ENCODE measurements at regions not wholly inside any gene's neighbourhood (a gene's known extent, or its start where the extent isn't known, plus 50 kb on each side); places are given as distances from the start of the nearest gene placed in this dataset.
"Not testable (repeated sequence)": the region's sequence is repeated elsewhere in the genome, so short reads cannot be mapped to it uniquely, and the experiment has no call there.

- no peak for DNase-seq (ENCODE audit: low read depth in 4 of 4, low spot score in 3 of 4)
Measured at GRCh38 chr6:63440057-63440456, 120.3 kb upstream of the LGSN start.

- DNase-seq (ENCODE audit: low read depth in 4 of 4, low spot score in 3 of 4) = no peak
Measured at GRCh38 chr6:63440594-63440993, 120.8 kb upstream of the LGSN start.

GRCh38 chr6:63441266-63441956 is 121.6 kb upstream of the LGSN start:
- no peak for DNase-seq (ENCODE audit: low read depth in 4 of 4, low spot score in 3 of 4)

GRCh38 chr6:63442870-63443269 is 123.1 kb upstream of the LGSN start:
- no peak for DNase-seq (ENCODE audit: low read depth in 4 of 4, low spot score in 3 of 4)

- no peak for DNase-seq (ENCODE audit: low read depth in 4 of 4, low spot score in 3 of 4)
Measured at GRCh38 chr6:63444768-63445167, 125.0 kb upstream of the LGSN start.

- DNase-seq (ENCODE audit: low read depth in 4 of 4, low spot score in 3 of 4) = no peak
Measured at GRCh38 chr6:63446405-63446804, 125.9 kb upstream of the LOC128125822 start.

- no peak for DNase-seq (ENCODE audit: low read depth in 4 of 4, low spot score in 3 of 4)
Measured at GRCh38 chr6:63447134-63447533, 125.1 kb upstream of the LOC128125822 start.

GRCh38 chr6:63448229-63448628 is 124.1 kb upstream of the LOC128125822 start:
- DNase-seq (ENCODE audit: low read depth in 4 of 4, low spot score in 3 of 4) = no peak

GRCh38 chr6:63449714-63450113 is 122.6 kb upstream of the LOC128125822 start:
- DNase-seq (ENCODE audit: low read depth in 4 of 4, low spot score in 3 of 4) = no peak

- DNase-seq (ENCODE audit: low read depth in 4 of 4, low spot score in 3 of 4) = no peak
Measured at GRCh38 chr6:63451238-63451637, 121.0 kb upstream of the LOC128125822 start.

- DNase-seq (ENCODE audit: low read depth in 4 of 4, low spot score in 3 of 4) = no peak
Measured at GRCh38 chr6:63452125-63452524, 120.2 kb upstream of the LOC128125822 start.

- no peak for DNase-seq (ENCODE audit: low read depth in 4 of 4, low spot score in 3 of 4)
Measured at GRCh38 chr6:63456734-63457133, 115.5 kb upstream of the LOC128125822 start.

- DNase-seq (ENCODE audit: low read depth in 4 of 4, low spot score in 3 of 4) = peak in 1 of 4 donors; percentile 5
Measured at GRCh38 chr6:63458480-63459115, 113.7 kb upstream of the LOC128125822 start.

- no peak for DNase-seq (ENCODE audit: low read depth in 4 of 4, low spot score in 3 of 4)
Measured at GRCh38 chr6:63459814-63460213, 112.5 kb upstream of the LOC128125822 start.

- DNase-seq (ENCODE audit: low read depth in 4 of 4, low spot score in 3 of 4) = no peak
Measured at GRCh38 chr6:63460971-63461370, 111.3 kb upstream of the LOC128125822 start.

- DNase-seq (ENCODE audit: low read depth in 4 of 4, low spot score in 3 of 4) = no peak
Measured at GRCh38 chr6:63464060-63464459, 108.2 kb upstream of the LOC128125822 start.

GRCh38 chr6:63465750-63466149 is 106.5 kb upstream of the LOC128125822 start:
- DNase-seq (ENCODE audit: low read depth in 4 of 4, low spot score in 3 of 4) = no peak

GRCh38 chr6:63466242-63466733 is 106.0 kb upstream of the LOC128125822 start:
- DNase-seq (ENCODE audit: low read depth in 4 of 4, low spot score in 3 of 4) = no peak

- no peak for DNase-seq (ENCODE audit: low read depth in 4 of 4, low spot score in 3 of 4)
Measured at GRCh38 chr6:63467247-63467954, 104.9 kb upstream of the LOC128125822 start.

GRCh38 chr6:63471145-63471544 is 101.1 kb upstream of the LOC128125822 start:
- not testable (repeated sequence) for DNase-seq (ENCODE audit: low read depth in 4 of 4, low spot score in 3 of 4)

- DNase-seq (ENCODE audit: low read depth in 4 of 4, low spot score in 3 of 4) = no peak
Measured at GRCh38 chr6:63471654-63472053, 100.6 kb upstream of the LOC128125822 start.

GRCh38 chr6:63475707-63476106 is 96.6 kb upstream of the LOC128125822 start:
- no peak for DNase-seq (ENCODE audit: low read depth in 4 of 4, low spot score in 3 of 4)

Measured in right renal pelvis (tissue), 4 donors.